Panc1 (cell line): ENCODE measurements at regions not wholly inside any gene's neighbourhood (a gene's known extent, or its start where the extent isn't known, plus 50 kb on each side); places are given as distances from the start of the nearest gene placed in this dataset.
"Not testable (repeated sequence)": the region's sequence is repeated elsewhere in the genome, so short reads cannot be mapped to it uniquely, and the experiment has no call there.

Experiments used
- CTCF ChIP-seq: fragments of 450-650 bp; IDR thresholded peaks from 2 replicates; pipeline ENCODE4 v1.5.1; 2017; ENCODE audit warnings: mild to moderate bottlenecking
- POLR2AphosphoS5 ChIP-seq: IDR thresholded peaks from 2 replicates; pipeline ENCODE4 v1.6.1; 2012; ENCODE audit warnings: mild to moderate bottlenecking, low read depth, low read length, moderate library complexity
- REST ChIP-seq, 2 experiments: IDR thresholded peaks; 2 replicates each; pipeline ENCODE4 v1.6.1; 2011 to 2012; ENCODE audit warnings: low read depth in 2 of 2, control low read depth in 1 of 2, low read length in 1 of 2, mild to moderate bottlenecking in 1 of 2, moderate library complexity in 1 of 2; ENCODE audit not compliant: insufficient read depth in 1 of 2
- SIN3A ChIP-seq: IDR thresholded peaks from 2 replicates; pipeline ENCODE4 v1.6.1; 2012; ENCODE audit warnings: low read depth, mild to moderate bottlenecking, low read length, moderate library complexity, borderline replicate concordance; ENCODE audit not compliant: insufficient read depth
- TCF7L2 ChIP-seq: IDR thresholded peaks from 2 replicates; pipeline ENCODE4 v1.6.1; 2011; ENCODE audit warnings: mild to moderate bottlenecking, low read depth, low read length, inconsistent platforms

- TF ChIP-seq POLR2AphosphoS5; CTCF; TCF7L2; REST (IDR thresholded peaks at IDR 0.05; ENCODE audit: insufficient read depth in 1 of 2, low read depth in 2 of 2, low read length in 1 of 2); SIN3A: not testable (repeated sequence)
Measured at GRCh38 chr16:29203046-29203932, 203.2 kb downstream of the NPIPB11 start.
